SK-N-SH (cell line): ENCODE measurements at regions not wholly inside any gene's neighbourhood (a gene's known extent, or its start where the extent isn't known, plus 50 kb on each side); places are given as distances from the start of the nearest gene placed in this dataset.

Experiments used
- CTCF ChIP-seq: fragments of 200-600 bp; sonication (generic); IDR thresholded peaks from 2 replicates; pipeline ENCODE4 v1.6.1; 2017; ENCODE audit warnings: antibody characterized with exemption, mild to moderate bottlenecking, moderate library complexity
- IRF3 ChIP-seq: fragments of 150-350 bp; IDR thresholded peaks from 2 replicates; pipeline ENCODE4 v1.6.1; 2016; ENCODE audit warnings: mild to moderate bottlenecking, low read depth, low read length
- MAX ChIP-seq: IDR thresholded peaks from 2 replicates; pipeline ENCODE4 v1.4.0; 2012; ENCODE audit warnings: low read depth
- MEF2A ChIP-seq: IDR thresholded peaks from 2 replicates; pipeline ENCODE4 v1.4.0; 2012; ENCODE audit warnings: low read depth, borderline replicate concordance

- no peak for TF ChIP-seq IRF3
- no peak for TF ChIP-seq MEF2A
- no peak for TF ChIP-seq MAX
- no peak for TF ChIP-seq CTCF
Observed at GRCh38 chr4:23269566-23269965, 576.8 kb downstream of the GBA3 start.
